ENCODE measurements at regions not wholly inside any gene's neighbourhood (a gene's known extent, or its start where the extent isn't known, plus 50 kb on each side); places are given as distances from the start of the nearest gene placed in this dataset.

- no peak for TF ChIP-seq CTCF (IDR thresholded peaks at IDR 0.05)
- intact Hi-C loops (cut with DNase I), result no loop called here
- H3K27me3 ChIP-seq, result no peaks in the 10 kb centered on the region
- H3K36me3 ChIP-seq, result no peaks in the 10 kb centered on the region
- no peaks in the 10 kb centered on the region for H3K9me3 ChIP-seq
- H3K4me3 ChIP-seq, result no peak overlapping the region
- H3K4me1 ChIP-seq, result no peaks in the 10 kb centered on the region
- no peak overlapping the region for H3K27ac ChIP-seq
- DNase-seq, result no peak
- H3K9ac ChIP-seq (ENCODE audit: low read depth in 2 of 2, low read length in 2 of 2), result no peak overlapping the region
These were observed 325.5 kb downstream of the SATB1 start for GRCh38 chr3:18099611-18100010.

GRCh38 chr3:18098960-18099587 is 326.1 kb downstream of the SATB1 start:
- Histone ChIP-seq H3K4me1 (no peaks in the 10 kb centered on the region), H3K27me3 (no peaks in the 10 kb centered on the region)
- intact Hi-C loops (cut with DNase I), result no loop called here

GRCh38 chr3:18097989-18098388 is 327.1 kb downstream of the SATB1 start:
- Histone ChIP-seq H3K4me1 (no peaks in the 10 kb centered on the region), H3K9ac (ENCODE audit: low read depth in 2 of 2, low read length in 2 of 2) (no peak overlapping the region), H3K27ac (no peak overlapping the region), H3K27me3 (no peaks in the 10 kb centered on the region), H3K4me3 (no peak overlapping the region), H3K9me3 (no peaks in the 10 kb centered on the region), H3K36me3 (no peaks in the 10 kb centered on the region)
- no peak for DNase-seq
- no peak for TF ChIP-seq CTCF (IDR thresholded peaks at IDR 0.05)
- intact Hi-C loops (cut with DNase I), result no loop called here

More at GRCh38 chr3:18098960-18099587, 326.1 kb downstream of the SATB1 start:
- H3K9me3 ChIP-seq, result no peaks in the 10 kb centered on the region
- no peak overlapping the region for H3K27ac ChIP-seq
- DNase-seq, result no peak
- no peak overlapping the region for H3K9ac ChIP-seq (ENCODE audit: low read depth in 2 of 2, low read length in 2 of 2)
- no peak overlapping the region for H3K4me3 ChIP-seq
- no peak for TF ChIP-seq CTCF (IDR thresholded peaks at IDR 0.05)
- H3K36me3 ChIP-seq, result no peaks in the 10 kb centered on the region

- no peak for TF ChIP-seq CTCF (IDR thresholded peaks at IDR 0.05)
- H3K4me1 ChIP-seq, result no peaks in the 10 kb centered on the region
These were observed 327.7 kb downstream of the SATB1 start for GRCh38 chr3:18097473-18097872.

GRCh38 chr3:18092726-18093125 is 332.4 kb downstream of the SATB1 start:
- Histone ChIP-seq H3K27ac (no peak overlapping the region), H3K27me3 (no peaks in the 10 kb centered on the region), H3K4me1 (no peaks in the 10 kb centered on the region), H3K9me3 (no peaks in the 10 kb centered on the region), H3K4me3 (no peak overlapping the region), H3K36me3 (no peaks in the 10 kb centered on the region), H3K9ac (ENCODE audit: low read depth in 2 of 2, low read length in 2 of 2) (no peak overlapping the region)
- intact Hi-C loops (cut with DNase I), result no loop called here
- DNase-seq, result no peak
- no peak for TF ChIP-seq CTCF (IDR thresholded peaks at IDR 0.05)

More at GRCh38 chr3:18097473-18097872, 327.7 kb downstream of the SATB1 start:
- H3K4me3 ChIP-seq, result no peak overlapping the region
- intact Hi-C loops (cut with DNase I), result no loop called here
- H3K27me3 ChIP-seq, result no peaks in the 10 kb centered on the region
- no peaks in the 10 kb centered on the region for H3K36me3 ChIP-seq
- H3K9me3 ChIP-seq, result no peaks in the 10 kb centered on the region
- no peak overlapping the region for H3K27ac ChIP-seq
- no peak for DNase-seq
- H3K9ac ChIP-seq (ENCODE audit: low read depth in 2 of 2, low read length in 2 of 2), result no peak overlapping the region
